SK-N-MC (cell line): ENCODE measurements at regions not wholly inside any gene's neighbourhood (a gene's known extent, or its start where the extent isn't known, plus 50 kb on each side); places are given as distances from the start of the nearest gene placed in this dataset.

Source experiments
- DNase-seq: peaks from one replicate; pipeline ENCODE4 v3.0.0-alpha.2; 2011; ENCODE audit warnings: low read depth, low spot score
- H3K27ac ChIP-seq: fragments of 200-600 bp; sonication (generic); 2 replicates; pipeline ENCODE4 v1.5.1; 2016; ENCODE audit warnings: mixed run types
- H3K36me3 ChIP-seq: fragments of 200-600 bp; sonication (generic); 2 replicates; pipeline ENCODE4 v1.6.1; 2017; ENCODE audit warnings: antibody characterized with exemption, low read length, mixed read lengths; ENCODE audit not compliant: insufficient read depth
- H3K4me3 ChIP-seq: fragments of 200-600 bp; sonication (generic); 2 replicates; pipeline ENCODE4 v1.5.1; 2016
- H3K9ac ChIP-seq: fragments of 200-600 bp; sonication (generic); 2 replicates; pipeline ENCODE4 v1.8.0; 2017; ENCODE audit warnings: mixed run types, mixed read lengths; ENCODE audit not compliant: insufficient read length
- H3K9me3 ChIP-seq: fragments of 200-600 bp; sonication (generic); 2 replicates; pipeline ENCODE4 v1.6.1; 2017; ENCODE audit warnings: low read depth, mild to moderate bottlenecking, antibody characterized with exemption, low read length, moderate library complexity, mixed read lengths
- EZH2 ChIP-seq: fragments of 200-600 bp; sonication (generic); IDR thresholded peaks from one replicate; pipeline ENCODE4 v1.6.1; 2017; ENCODE audit warnings: antibody characterized with exemption
- FOXP2 ChIP-seq: optimal IDR thresholded peaks from 2 replicates; pipeline ENCODE3; 2011; ENCODE audit warnings: mild to moderate bottlenecking, moderate library complexity; ENCODE audit not compliant: insufficient read depth; ENCODE audit errors: extremely low read length, control extremely low read depth
- POLR2AphosphoS5 ChIP-seq: IDR thresholded peaks from 2 replicates; pipeline ENCODE4 v1.6.1; 2012; ENCODE audit warnings: mild to moderate bottlenecking, low read depth, low read length, borderline replicate concordance

GRCh38 chr2:100666996-100667395 lies 104.2 kb downstream of the PDCL3 start:
- no peaks in the 10 kb centered on the region for H3K36me3 ChIP-seq
- no peak for DNase-seq
- no peak overlapping the region for H3K9ac ChIP-seq
- H3K9me3 ChIP-seq: no peaks in the 10 kb centered on the region
- no peak overlapping the region for H3K27ac ChIP-seq
- TF ChIP-seq FOXP2 (no peak), EZH2 (no peak), POLR2AphosphoS5 (no peak)
- no peak overlapping the region for H3K4me3 ChIP-seq

GRCh38 chr2:100667801-100668200 lies 105.0 kb downstream of the PDCL3 start:
- H3K9ac ChIP-seq: no peak overlapping the region

GRCh38 chr2:100670232-100670631 lies 107.4 kb downstream of the PDCL3 start:
- no peak overlapping the region for H3K27ac ChIP-seq
- no peaks in the 10 kb centered on the region for H3K36me3 ChIP-seq
- H3K4me3 ChIP-seq: no peak overlapping the region
- no peak for TF ChIP-seq POLR2AphosphoS5
- no peak for TF ChIP-seq FOXP2
- no peak for TF ChIP-seq EZH2
- H3K9ac ChIP-seq: no peak overlapping the region
- H3K9me3 ChIP-seq: no peaks in the 10 kb centered on the region
- no peak for DNase-seq

More at GRCh38 chr2:100667801-100668200, 105.0 kb downstream of the PDCL3 start:
- no peaks in the 10 kb centered on the region for H3K36me3 ChIP-seq
- no peak for DNase-seq
- no peaks in the 10 kb centered on the region for H3K9me3 ChIP-seq
- H3K4me3 ChIP-seq: no peak overlapping the region
- no peak overlapping the region for H3K27ac ChIP-seq
- no peak for TF ChIP-seq POLR2AphosphoS5
- no peak for TF ChIP-seq EZH2
- TF ChIP-seq FOXP2: no peak

- H3K9me3 ChIP-seq: no peaks in the 10 kb centered on the region
- no peak overlapping the region for H3K9ac ChIP-seq
- no peak for DNase-seq
- TF ChIP-seq POLR2AphosphoS5: no peak
- TF ChIP-seq FOXP2: no peak
- TF ChIP-seq EZH2: no peak
- H3K27ac ChIP-seq: no peak overlapping the region
- H3K4me3 ChIP-seq: no peak overlapping the region
- no peaks in the 10 kb centered on the region for H3K36me3 ChIP-seq
Measured at GRCh38 chr2:100673115-100673514, 110.3 kb downstream of the PDCL3 start.

GRCh38 chr2:100673691-100674485 lies 111.1 kb downstream of the PDCL3 start:
- no peak overlapping the region for H3K4me3 ChIP-seq
- no peak overlapping the region for H3K27ac ChIP-seq
- H3K9me3 ChIP-seq: no peaks in the 10 kb centered on the region
- no peak for DNase-seq
- no peak overlapping the region for H3K9ac ChIP-seq
- no peak for TF ChIP-seq FOXP2
- TF ChIP-seq EZH2: no peak
- TF ChIP-seq POLR2AphosphoS5: no peak
- no peaks in the 10 kb centered on the region for H3K36me3 ChIP-seq

- DNase-seq: no peak
- Histone ChIP-seq H3K27ac (no peak overlapping the region), H3K4me3 (no peak overlapping the region), H3K9me3 (no peaks in the 10 kb centered on the region), H3K9ac (no peak overlapping the region), H3K36me3 (no peaks in the 10 kb centered on the region)
- no peak for TF ChIP-seq FOXP2
- TF ChIP-seq POLR2AphosphoS5: no peak
- TF ChIP-seq EZH2: no peak
Measured at GRCh38 chr2:100674666-100675065, 111.9 kb downstream of the PDCL3 start.

- H3K27ac ChIP-seq: no peak overlapping the region
- TF ChIP-seq EZH2 (no peak), FOXP2 (no peak), POLR2AphosphoS5 (no peak)
- DNase-seq: no peak
- no peaks in the 10 kb centered on the region for H3K36me3 ChIP-seq
- no peak overlapping the region for H3K4me3 ChIP-seq
- no peak overlapping the region for H3K9ac ChIP-seq
- H3K9me3 ChIP-seq: no peaks in the 10 kb centered on the region
Measured at GRCh38 chr2:100675373-100675772, 112.6 kb downstream of the PDCL3 start.

GRCh38 chr2:100675855-100676254 lies 113.1 kb downstream of the PDCL3 start:
- Histone ChIP-seq H3K36me3 (no peaks in the 10 kb centered on the region), H3K9ac (no peak overlapping the region), H3K4me3 (no peak overlapping the region), H3K27ac (no peak overlapping the region), H3K9me3 (no peaks in the 10 kb centered on the region)
- DNase-seq: no peak
- TF ChIP-seq FOXP2: no peak
- TF ChIP-seq EZH2: no peak
- TF ChIP-seq POLR2AphosphoS5: no peak

GRCh38 chr2:100676346-100676745 lies 113.6 kb downstream of the PDCL3 start:
- H3K9me3 ChIP-seq: no peaks in the 10 kb centered on the region
- no peak for DNase-seq
- no peak for TF ChIP-seq POLR2AphosphoS5

More at GRCh38 chr2:100676346-100676745, 113.6 kb downstream of the PDCL3 start:
- H3K4me3 ChIP-seq: no peak overlapping the region
- H3K36me3 ChIP-seq: no peaks in the 10 kb centered on the region
- no peak overlapping the region for H3K27ac ChIP-seq
- no peak overlapping the region for H3K9ac ChIP-seq
